ENCODE measurements at regions not wholly inside any gene's neighbourhood (a gene's known extent, or its start where the extent isn't known, plus 50 kb on each side); places are given as distances from the start of the nearest gene placed in this dataset.

- Histone ChIP-seq H3K4me3 (no peak overlapping the region), H3K27me3 (no peaks in the 10 kb centered on the region), H3K27ac (no peak overlapping the region), H3K36me3 (no peaks in the 10 kb centered on the region), H3K4me1 (no peaks in the 10 kb centered on the region), H3K9me3 (no peaks in the 10 kb centered on the region)
- intact Hi-C loops (cut with DNase I) = no loop called here
- ATAC-seq (no peak), DNase-seq (no peak)
- WGBS (ENCODE audit: insufficient coverage, low coverage, low lambda C conversion rate, missing lambda C conversion rate) = 97% methylated on average over 11 of the region's 11 CpGs
- TF ChIP-seq POLR2A (IDR thresholded peaks at IDR 0.05) (no peak), CTCF (IDR thresholded peaks at IDR 0.05) (no peak)
These were observed 216.6 kb upstream of the IL12A start for GRCh38 chr3:159771865-159772611.

GRCh38 chr3:159773706-159774105 is 214.9 kb upstream of the IL12A start:
- Histone ChIP-seq H3K9me3 (no peaks in the 10 kb centered on the region), H3K27me3 (no peaks in the 10 kb centered on the region), H3K27ac (no peak overlapping the region), H3K4me3 (no peak overlapping the region), H3K4me1 (no peaks in the 10 kb centered on the region), H3K36me3 (no peaks in the 10 kb centered on the region)
- intact Hi-C loops (cut with DNase I) = no loop called here
- no peak for DNase-seq
- WGBS (ENCODE audit: insufficient coverage, low coverage, low lambda C conversion rate, missing lambda C conversion rate) = 96% methylated on average over 3 of the region's 3 CpGs
- ATAC-seq = no peak
- TF ChIP-seq CTCF (IDR thresholded peaks at IDR 0.05) (no peak), POLR2A (IDR thresholded peaks at IDR 0.05) (no peak)

- peak; percentile 44 to 80 (median 60) for ATAC-seq
- TF ChIP-seq POLR2A (IDR thresholded peaks at IDR 0.05) = no peak
- no peak for TF ChIP-seq CTCF (IDR thresholded peaks at IDR 0.05)
- H3K27me3 ChIP-seq = no peaks in the 10 kb centered on the region
- WGBS (ENCODE audit: insufficient coverage, low coverage, low lambda C conversion rate, missing lambda C conversion rate) = 37% methylated on average over 4 of the region's 5 CpGs
- H3K4me1 ChIP-seq = no peaks in the 10 kb centered on the region
- no peaks in the 10 kb centered on the region for H3K9me3 ChIP-seq
- intact Hi-C loops (cut with DNase I) = no loop called here
- H3K36me3 ChIP-seq = no peaks in the 10 kb centered on the region
- no peak for DNase-seq
- peak overlapping the region in 2 of 3 donors; percentile 0 to 24 for H3K27ac ChIP-seq
- H3K4me3 ChIP-seq = no peak overlapping the region
These were observed 213.2 kb upstream of the IL12A start for GRCh38 chr3:159775372-159775961.

GRCh38 chr3:159776779-159777178 is 211.9 kb upstream of the IL12A start:
- intact Hi-C loops (cut with DNase I) = no loop called here

More at GRCh38 chr3:159776779-159777178, 211.9 kb upstream of the IL12A start:
- Histone ChIP-seq H3K27ac (no peak overlapping the region), H3K27me3 (no peaks in the 10 kb centered on the region), H3K36me3 (no peaks in the 10 kb centered on the region), H3K4me1 (no peaks in the 10 kb centered on the region), H3K4me3 (no peak overlapping the region), H3K9me3 (no peaks in the 10 kb centered on the region)
- no peak for TF ChIP-seq CTCF (IDR thresholded peaks at IDR 0.05)
- WGBS (ENCODE audit: insufficient coverage, low coverage, low lambda C conversion rate, missing lambda C conversion rate) = 93% methylated on average over 2 of the region's 4 CpGs
- no peak for ATAC-seq
- DNase-seq = no peak
